Subcutaneous abdominal adipose tissue (tissue), 5 donors: ENCODE measurements at regions not wholly inside any gene's neighbourhood (a gene's known extent, or its start where the extent isn't known, plus 50 kb on each side); places are given as distances from the start of the nearest gene placed in this dataset.
"Not testable (repeated sequence)": the region's sequence is repeated elsewhere in the genome, so short reads cannot be mapped to it uniquely, and the experiment has no call there.

Experiments used
- H3K27ac ChIP-seq: one replicate; pipeline ENCODE4 v1.7.0; 2013; ENCODE audit warnings: low read depth, mild to moderate bottlenecking, inconsistent platforms, low read length, moderate library complexity
- H3K27me3 ChIP-seq, 5 donors: one replicate each; pipeline ENCODE4 v1.7.0; 2013; ENCODE audit warnings: low read length in 5 of 5, inconsistent platforms in 1 of 5; ENCODE audit not compliant: control insufficient read depth in 5 of 5, insufficient read depth in 4 of 5
- H3K36me3 ChIP-seq, 5 donors: one replicate each; pipeline ENCODE4 v1.7.0; 2013; ENCODE audit warnings: low read length in 5 of 5; ENCODE audit not compliant: control insufficient read depth in 5 of 5, insufficient read depth in 5 of 5
- H3K4me1 ChIP-seq, 5 donors: one replicate each; pipeline ENCODE4 v1.7.0; 2013; ENCODE audit warnings: low read length in 5 of 5, mild to moderate bottlenecking in 3 of 5, moderate library complexity in 1 of 5; ENCODE audit not compliant: control insufficient read depth in 5 of 5, insufficient read depth in 5 of 5
- H3K4me3 ChIP-seq, 5 donors: one replicate each; pipeline ENCODE4 v1.7.0; 2013; ENCODE audit warnings: low read length in 5 of 5, low read depth in 1 of 5
- H3K9ac ChIP-seq, 5 donors: one replicate each; pipeline ENCODE4 v1.7.0; 2013; ENCODE audit warnings: low read length in 5 of 5, mild to moderate bottlenecking in 4 of 5, moderate library complexity in 3 of 5
- H3K9me3 ChIP-seq, 5 donors: one replicate each; pipeline ENCODE4 v1.7.0; 2013; ENCODE audit warnings: low read length in 5 of 5; ENCODE audit not compliant: control insufficient read depth in 5 of 5
- donor health status: healthy.
- donor health status: healthy.
- donor health status: healthy.
- donor health status: healthy.
- donor health status: healthy.

- H3K27me3 ChIP-seq: no peaks in the 10 kb centered on the region
- H3K9ac ChIP-seq: no peak overlapping the region
- no peaks in the 10 kb centered on the region for H3K4me1 ChIP-seq
- no peaks in the 10 kb centered on the region for H3K36me3 ChIP-seq
- H3K27ac ChIP-seq: no peak overlapping the region
- H3K9me3 ChIP-seq: peaks cover 0 to 4% (median 0%) of the 10 kb centered on the region in 5 donors
- H3K4me3 ChIP-seq: no peak overlapping the region
These were observed 1643.6 kb upstream of the CELF4 start for GRCh38 chr18:39209173-39209572.

- Histone ChIP-seq H3K27me3 (no peaks in the 10 kb centered on the region), H3K27ac (no peak overlapping the region), H3K9me3 (peaks cover 0 to 4% (median 0%) of the 10 kb centered on the region in 5 donors), H3K4me1 (no peaks in the 10 kb centered on the region), H3K9ac (no peak overlapping the region), H3K36me3 (no peaks in the 10 kb centered on the region), H3K4me3 (no peak overlapping the region)
These were observed 1643.1 kb upstream of the CELF4 start for GRCh38 chr18:39208729-39209128.

- H3K9ac ChIP-seq: no peak overlapping the region
- no peaks in the 10 kb centered on the region for H3K4me1 ChIP-seq
- no peaks in the 10 kb centered on the region for H3K36me3 ChIP-seq
- no peak overlapping the region for H3K4me3 ChIP-seq
- H3K27ac ChIP-seq: no peak overlapping the region
- H3K27me3 ChIP-seq: no peaks in the 10 kb centered on the region
- H3K9me3 ChIP-seq: peaks cover 0 to 4% (median 0%) of the 10 kb centered on the region in 5 donors
These were observed 1642.6 kb upstream of the CELF4 start for GRCh38 chr18:39208190-39208589.

- not testable (repeated sequence) for H3K27ac ChIP-seq, H3K4me3 ChIP-seq, H3K9ac ChIP-seq, H3K27me3 ChIP-seq, H3K9me3 ChIP-seq, H3K4me1 ChIP-seq, H3K36me3 ChIP-seq
These were observed 1641.0 kb upstream of the CELF4 start for GRCh38 chr18:39206398-39207103.

GRCh38 chr18:39205565-39206195 is 1640.1 kb upstream of the CELF4 start:
- Histone ChIP-seq H3K27ac (no peak overlapping the region), H3K4me1 (no peaks in the 10 kb centered on the region), H3K4me3 (no peak overlapping the region), H3K36me3 (no peaks in the 10 kb centered on the region), H3K9ac (no peak overlapping the region), H3K9me3 (no peaks in the 10 kb centered on the region), H3K27me3 (no peaks in the 10 kb centered on the region)

- Histone ChIP-seq H3K27me3 (no peaks in the 10 kb centered on the region), H3K4me1 (no peaks in the 10 kb centered on the region), H3K27ac (no peak overlapping the region), H3K36me3 (no peaks in the 10 kb centered on the region), H3K9me3 (no peaks in the 10 kb centered on the region), H3K9ac (no peak overlapping the region), H3K4me3 (no peak overlapping the region)
These were observed 1634.6 kb upstream of the CELF4 start for GRCh38 chr18:39200153-39200552.

GRCh38 chr18:39199231-39199855 is 1633.7 kb upstream of the CELF4 start:
- H3K4me1 ChIP-seq: no peaks in the 10 kb centered on the region
- no peaks in the 10 kb centered on the region for H3K9me3 ChIP-seq
- no peaks in the 10 kb centered on the region for H3K36me3 ChIP-seq
- no peak overlapping the region for H3K9ac ChIP-seq
- H3K27ac ChIP-seq: no peak overlapping the region
- H3K4me3 ChIP-seq: no peak overlapping the region
- no peaks in the 10 kb centered on the region for H3K27me3 ChIP-seq

GRCh38 chr18:39198376-39198775 is 1632.8 kb upstream of the CELF4 start:
- no peak overlapping the region for H3K27ac ChIP-seq
- H3K9me3 ChIP-seq: no peaks in the 10 kb centered on the region
- H3K36me3 ChIP-seq: no peaks in the 10 kb centered on the region
- no peak overlapping the region for H3K4me3 ChIP-seq
- no peaks in the 10 kb centered on the region for H3K4me1 ChIP-seq
- H3K9ac ChIP-seq: no peak overlapping the region
- H3K27me3 ChIP-seq: no peaks in the 10 kb centered on the region

GRCh38 chr18:39191931-39192330 is 1626.3 kb upstream of the CELF4 start:
- Histone ChIP-seq H3K27ac (no peak overlapping the region), H3K9me3 (peaks cover 0 to 4% (median 0%) of the 10 kb centered on the region in 5 donors), H3K27me3 (no peaks in the 10 kb centered on the region), H3K9ac (no peak overlapping the region), H3K4me1 (no peaks in the 10 kb centered on the region), H3K36me3 (no peaks in the 10 kb centered on the region), H3K4me3 (no peak overlapping the region)

GRCh38 chr18:39191058-39191457 is 1625.5 kb upstream of the CELF4 start:
- H3K9me3 ChIP-seq: peaks cover 0 to 4% (median 0%) of the 10 kb centered on the region in 5 donors
- no peaks in the 10 kb centered on the region for H3K36me3 ChIP-seq
- H3K27ac ChIP-seq: no peak overlapping the region
- no peak overlapping the region for H3K9ac ChIP-seq
- no peaks in the 10 kb centered on the region for H3K27me3 ChIP-seq
- H3K4me1 ChIP-seq: no peaks in the 10 kb centered on the region
- no peak overlapping the region for H3K4me3 ChIP-seq
